HG03025 (cell line): ENCODE measurements at regions not wholly inside any gene's neighbourhood (a gene's known extent, or its start where the extent isn't known, plus 50 kb on each side); places are given as distances from the start of the nearest gene placed in this dataset.

Source experiments
- ATAC-seq: cut with Tn5 transposase; IDR thresholded peaks from one replicate; pipeline ENCODE4 v1.9.1; 2021; ENCODE audit warnings: mild to moderate bottlenecking, moderate library complexity; ENCODE audit not compliant: unreplicated experiment, low FRiP score

GRCh38 chr22:49161002-49161850 is 666.4 kb downstream of the BRD1 start:
- ATAC-seq: no peak

DNA sequence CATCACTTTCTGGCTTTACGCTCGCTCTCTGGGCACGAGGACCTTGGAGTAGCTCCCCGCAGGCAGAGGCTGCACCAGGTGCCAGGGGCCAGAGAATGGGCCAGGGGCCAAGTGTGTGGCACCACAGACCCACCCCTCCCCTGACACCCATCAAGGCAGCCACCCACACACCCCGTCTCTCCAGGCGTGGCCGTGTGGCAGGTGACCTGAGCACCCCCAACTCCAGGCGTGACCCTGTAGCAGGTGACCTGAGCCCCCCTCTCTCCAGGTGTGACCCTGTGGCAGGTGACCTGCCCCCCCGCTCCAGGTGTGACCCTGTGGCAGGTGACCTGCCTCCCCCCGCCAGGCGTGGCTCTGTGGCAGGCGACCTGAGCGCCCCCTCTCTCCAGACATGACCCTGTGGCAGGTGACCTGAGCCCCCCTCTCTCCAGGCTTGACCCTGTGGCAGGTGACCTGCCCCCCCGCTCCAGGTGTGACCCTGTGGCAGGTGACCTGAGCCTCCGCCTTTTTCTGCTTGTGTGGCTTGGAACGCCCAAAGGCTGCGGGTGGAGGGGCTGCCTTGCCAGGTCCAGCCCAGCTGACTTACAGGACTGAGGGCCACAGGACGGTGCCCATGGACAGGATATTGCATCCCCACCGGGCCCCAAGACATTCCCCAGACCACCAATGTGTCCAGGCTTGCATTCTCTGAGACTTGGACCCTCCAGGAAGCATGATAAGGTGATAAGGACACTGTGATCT is 667.2 kb downstream of the BRD1 start:
- no peak for ATAC-seq

DNA sequence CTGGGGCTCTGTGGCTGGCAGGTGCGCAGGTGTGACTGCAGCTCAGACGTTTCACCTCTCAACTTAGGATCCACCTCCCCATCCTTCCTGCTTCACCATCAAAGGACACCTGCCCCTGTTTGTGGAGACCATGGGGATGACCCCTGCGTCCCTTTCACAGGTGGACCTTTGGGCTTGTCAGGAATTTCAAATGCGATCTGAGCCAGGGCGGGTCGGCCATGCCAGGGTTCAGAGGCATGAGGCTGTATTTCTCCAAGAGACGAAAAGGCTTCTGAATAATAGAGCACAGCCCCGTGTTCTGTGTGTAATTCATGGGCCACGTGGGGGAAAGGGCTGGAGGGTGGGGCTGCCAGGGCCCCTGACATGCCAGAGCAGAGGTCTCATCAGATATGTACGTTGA is 668.0 kb downstream of the BRD1 start:
- ATAC-seq: no peak

DNA sequence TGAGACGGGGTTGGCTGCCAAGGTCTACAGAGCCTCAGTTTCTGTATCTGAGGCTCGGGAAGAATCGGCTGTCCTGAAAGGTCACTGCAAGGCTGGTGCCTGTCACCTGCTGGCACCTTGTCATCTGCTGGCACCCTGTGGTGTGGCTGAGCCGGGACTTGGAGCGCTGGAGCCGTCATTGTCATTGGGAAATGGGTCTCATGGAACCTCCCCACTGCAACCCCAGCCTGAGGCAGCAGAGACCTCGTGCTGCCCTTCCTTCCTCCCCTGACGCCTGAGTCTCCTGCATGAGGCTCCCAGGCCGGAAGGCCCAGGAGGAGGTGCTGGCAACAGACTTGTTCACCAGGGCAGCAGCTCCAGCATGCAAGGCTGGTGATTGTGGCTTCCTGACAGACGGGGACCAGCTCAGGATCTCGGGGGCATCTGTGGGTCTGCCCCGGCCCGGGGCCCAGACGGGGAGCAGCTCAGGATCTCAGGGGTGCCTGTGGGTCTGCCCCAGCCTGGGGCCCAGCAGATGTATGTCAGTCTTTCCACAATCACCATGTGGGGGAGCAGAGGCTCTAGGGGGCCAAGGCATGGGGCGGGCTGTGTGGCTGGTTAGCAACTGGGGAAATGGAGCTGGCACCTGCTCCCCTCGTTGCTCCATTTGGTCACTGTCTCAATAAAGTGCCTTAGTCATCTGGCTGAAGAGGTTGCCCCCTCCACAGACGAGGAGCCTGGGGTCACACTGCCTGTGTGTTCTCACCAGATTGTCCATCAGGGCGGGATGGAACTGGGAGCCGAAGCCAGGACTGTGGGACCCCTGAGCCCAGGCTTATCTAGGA is 668.7 kb downstream of the BRD1 start:
- no peak for ATAC-seq

GRCh38 chr22:49157529-49158339 is 669.9 kb downstream of the BRD1 start:
- ATAC-seq: no peak

GRCh38 chr22:49156662-49157285 is 670.9 kb downstream of the BRD1 start:
- ATAC-seq: no peak

GRCh38 chr22:49155770-49156580 is 671.7 kb downstream of the BRD1 start:
- no peak for ATAC-seq

GRCh38 chr22:49155039-49155769 is 672.5 kb downstream of the BRD1 start:
- no peak for ATAC-seq

DNA sequence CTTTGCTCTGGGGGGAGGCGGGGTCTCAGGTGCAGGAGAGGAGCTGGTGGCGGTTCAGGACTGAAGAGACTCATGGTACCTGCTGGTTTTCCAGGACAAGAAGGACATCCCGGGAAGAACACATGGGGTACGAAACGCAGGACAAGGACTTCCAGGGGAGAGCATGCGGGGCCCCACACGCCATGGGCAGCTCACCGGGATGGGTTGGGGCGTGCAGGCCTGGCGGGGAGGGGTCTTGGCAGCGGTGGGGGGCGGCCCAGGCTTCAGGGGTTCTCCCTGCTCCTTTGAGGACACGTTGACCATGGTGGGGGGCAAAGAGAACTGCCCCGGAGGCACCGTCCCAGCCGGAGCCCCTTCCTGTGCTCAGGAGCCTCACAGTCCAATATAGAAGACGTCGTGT is 673.2 kb downstream of the BRD1 start:
- no peak for ATAC-seq

DNA sequence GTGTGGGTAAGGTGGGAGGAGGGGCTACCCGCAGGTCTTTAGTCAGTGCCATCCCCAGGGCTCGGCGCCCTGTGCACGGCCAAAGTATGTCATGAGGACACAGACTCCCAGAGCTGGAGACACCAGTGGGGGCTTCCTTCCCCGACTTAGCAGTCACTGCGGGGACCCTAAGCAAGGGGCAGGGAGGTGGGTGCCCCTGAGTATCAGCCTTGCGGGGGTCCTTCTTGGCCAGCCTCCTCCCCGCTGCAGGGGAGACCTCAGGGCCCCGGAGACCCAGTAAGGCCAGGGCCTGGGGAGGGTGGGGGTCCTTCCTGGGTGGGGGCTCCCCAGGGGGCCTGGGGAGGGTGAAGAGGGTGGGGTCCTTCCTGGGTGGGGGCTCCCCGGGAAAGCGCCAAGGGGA is 673.8 kb downstream of the BRD1 start:
- ATAC-seq: no peak

DNA sequence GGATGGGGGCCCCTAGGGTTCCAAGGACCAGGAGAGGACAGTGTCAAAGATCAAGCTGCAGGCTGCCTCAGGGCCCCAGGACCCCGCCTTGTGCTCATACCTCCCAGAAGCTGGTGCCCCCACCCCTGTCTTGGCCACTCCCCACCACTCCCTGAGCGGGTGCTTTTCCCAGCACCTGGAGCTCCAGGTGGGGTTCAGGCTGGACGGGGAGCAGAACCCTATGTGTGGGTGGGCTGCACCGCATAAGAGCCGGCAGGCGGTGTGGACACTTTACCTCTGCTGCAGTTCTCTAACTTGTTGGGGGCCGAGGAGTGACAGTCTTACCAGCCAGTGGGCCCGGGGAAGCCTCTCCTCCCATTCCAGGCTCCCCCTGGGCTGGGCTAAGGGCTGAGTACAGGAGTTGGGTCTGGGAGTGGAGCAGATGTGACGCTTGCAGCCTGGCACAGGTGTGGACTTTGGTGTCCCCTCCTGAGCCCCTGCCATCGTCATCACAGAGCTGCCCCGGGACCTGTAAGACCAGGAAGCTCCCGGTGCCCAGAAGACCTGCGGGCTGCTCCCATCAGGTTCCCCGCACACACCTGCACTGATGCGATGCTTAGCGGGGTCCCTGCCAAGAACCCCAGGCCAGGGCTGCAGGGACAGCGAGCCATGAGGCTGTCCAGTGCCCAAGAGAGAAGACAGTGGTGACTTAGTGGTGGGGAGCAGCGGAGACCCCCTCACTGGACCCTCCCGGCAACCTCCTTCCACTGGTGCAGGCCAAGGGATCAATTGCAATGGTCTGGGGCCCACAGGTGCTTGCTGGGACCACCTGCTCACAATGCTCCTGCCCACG is 674.5 kb downstream of the BRD1 start:
- ATAC-seq: no peak

- ATAC-seq: no peak
These were observed 675.3 kb downstream of the BRD1 start for GRCh38 chr22:49152127-49152938.

GRCh38 chr22:49151256-49152126 is 676.2 kb downstream of the BRD1 start:
- ATAC-seq: no peak

DNA sequence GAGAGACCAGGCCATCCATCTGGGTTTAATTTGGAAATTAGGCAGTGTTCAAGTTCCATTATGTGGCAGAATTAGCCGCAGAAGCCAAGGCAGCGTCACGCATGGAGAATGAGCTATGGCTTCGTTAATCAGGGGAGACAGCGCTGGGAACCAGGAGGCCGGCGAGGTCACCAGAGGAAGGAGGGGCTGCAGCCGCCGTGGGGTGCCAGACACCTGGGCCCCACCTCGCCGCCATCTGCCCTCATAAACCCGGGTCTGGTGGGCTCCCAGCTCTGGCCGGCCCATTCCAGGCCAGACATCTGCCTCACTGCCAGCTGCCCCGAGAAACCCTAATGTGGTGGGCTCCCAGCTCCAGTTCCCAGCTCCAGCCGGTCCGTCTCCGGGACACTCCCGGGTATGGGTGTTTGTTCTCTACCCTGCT is 676.9 kb downstream of the BRD1 start:
- ATAC-seq: no peak

- ATAC-seq: no peak
These were observed 677.7 kb downstream of the BRD1 start for GRCh38 chr22:49149721-49150608.
